Hepatocyte (in vitro differentiated cells): ENCODE measurements at regions not wholly inside any gene's neighbourhood (a gene's known extent, or its start where the extent isn't known, plus 50 kb on each side); places are given as distances from the start of the nearest gene placed in this dataset.

Source experiments
- DNase-seq: peaks from one replicate; pipeline ENCODE4 v3.0.0-alpha.2; 2016; ENCODE audit warnings: low spot score
- H2AFZ ChIP-seq: fragments of 200-600 bp; sonication (generic); 2 replicates; pipeline ENCODE4 v1.6.0; 2016; ENCODE audit warnings: antibody characterized with exemption, mild to moderate bottlenecking
- H3K27ac ChIP-seq: fragments of 200-600 bp; sonication (generic); 2 replicates; pipeline ENCODE4 v1.5.1; 2016; ENCODE audit warnings: mild to moderate bottlenecking
- H3K27me3 ChIP-seq: fragments of 200-600 bp; sonication (generic); 2 replicates; pipeline ENCODE4 v1.6.1; 2016
- H3K36me3 ChIP-seq: fragments of 200-600 bp; sonication (generic); replicated peaks from 2 replicates; pipeline ENCODE4 v1.5.1; 2016; ENCODE audit warnings: low read depth; ENCODE audit not compliant: insufficient read depth
- H3K4me1 ChIP-seq: fragments of 200-600 bp; sonication (generic); 2 replicates; pipeline ENCODE4 v1.5.1; 2016; ENCODE audit warnings: mild to moderate bottlenecking, moderate library complexity; ENCODE audit not compliant: insufficient read depth
- H3K4me2 ChIP-seq: fragments of 200-600 bp; sonication (generic); 2 replicates; pipeline ENCODE4 v1.6.0; 2016
- H3K4me3 ChIP-seq: fragments of 200-600 bp; sonication (generic); 2 replicates; pipeline ENCODE4 v1.5.1; 2016; ENCODE audit warnings: mild to moderate bottlenecking
- H3K79me2 ChIP-seq: fragments of 200-600 bp; sonication (generic); 2 replicates; pipeline ENCODE4 v1.6.0; 2017; ENCODE audit warnings: mild to moderate bottlenecking
- H3K9me2 ChIP-seq: fragments of 200-600 bp; sonication (generic); replicated peaks from 2 replicates; pipeline ENCODE4 v1.6.0; 2017; ENCODE audit warnings: mild to moderate bottlenecking; ENCODE audit not compliant: insufficient read depth
- H3K9me3 ChIP-seq: fragments of 200-600 bp; sonication (generic); 2 replicates; pipeline ENCODE4 v1.5.1; 2016; ENCODE audit warnings: low read depth, mild to moderate bottlenecking
- H4K20me1 ChIP-seq: fragments of 200-600 bp; sonication (generic); 2 replicates; pipeline ENCODE4 v1.6.0; 2016; ENCODE audit warnings: mild to moderate bottlenecking; ENCODE audit not compliant: insufficient read depth, poor library complexity, severe bottlenecking
- CTCF ChIP-seq: fragments of 200-600 bp; sonication (generic); IDR thresholded peaks from 2 replicates; pipeline ENCODE4 v1.5.1; 2016; ENCODE audit warnings: antibody characterized with exemption, mild to moderate bottlenecking; ENCODE audit not compliant: poor library complexity
- EZH2 ChIP-seq: fragments of 200-600 bp; sonication (generic); IDR thresholded peaks from 2 replicates; pipeline ENCODE4 v1.6.1; 2016; ENCODE audit warnings: antibody characterized with exemption, mild to moderate bottlenecking, borderline replicate concordance
- EZH2phosphoT487 ChIP-seq: fragments of 200-600 bp; sonication (generic); IDR thresholded peaks from one replicate; pipeline ENCODE4 v1.6.1; 2018; ENCODE audit warnings: antibody characterized with exemption, mild to moderate bottlenecking, low read depth, moderate library complexity; ENCODE audit not compliant: unreplicated experiment, severe bottlenecking
- WGBS: methylation state at CpG from one replicate; pipeline ENCODE4 v1.1.6; 2016; ENCODE audit warnings: low lambda C conversion rate; ENCODE audit errors: missing lambda C conversion rate; 5-methylcytosine and 5-hydroxymethylcytosine counted together

- H3K27me3 ChIP-seq: no peaks in the 10 kb centered on the region
- no peaks in the 10 kb centered on the region for H4K20me1 ChIP-seq
- H3K27ac ChIP-seq: no peak overlapping the region
- 90% methylated on average over 9 of the region's 9 CpGs for WGBS
- H3K9me2 ChIP-seq: no peaks in the 10 kb centered on the region
- H3K4me2 ChIP-seq: no peak overlapping the region
- no peak overlapping the region for H2AFZ ChIP-seq
- H3K9me3 ChIP-seq: no peaks in the 10 kb centered on the region
- H3K4me3 ChIP-seq: no peak overlapping the region
- H3K36me3 ChIP-seq: no peaks in the 10 kb centered on the region
- no peak for DNase-seq
- H3K4me1 ChIP-seq: peaks cover 13% of the 10 kb centered on the region
- TF ChIP-seq CTCF (no peak), EZH2phosphoT487 (no peak), EZH2 (no peak)
- peaks cover 2% of the 10 kb centered on the region for H3K79me2 ChIP-seq
These were observed 123.6 kb upstream of the IPO9 start for GRCh38 chr1:201705389-201705788.

DNA sequence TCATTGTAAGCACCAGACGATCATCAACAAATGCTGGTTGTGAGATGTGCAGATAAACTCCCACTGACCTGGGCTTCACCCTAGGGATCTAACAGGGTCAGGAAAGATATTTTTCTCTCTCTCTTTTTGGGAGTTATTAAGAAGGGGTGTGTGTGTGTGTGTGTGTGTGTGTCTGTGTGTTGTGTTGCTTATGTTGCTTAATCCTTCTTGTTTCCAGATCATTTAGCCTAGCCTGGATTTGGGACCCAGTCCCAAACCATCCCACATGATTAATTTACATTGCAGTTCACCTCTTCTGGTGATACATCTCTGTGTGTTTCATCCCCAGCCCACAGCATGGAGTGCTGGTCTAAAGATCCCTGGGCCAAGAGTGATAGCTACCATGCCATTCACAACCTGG is 122.8 kb upstream of the IPO9 start:
- WGBS: 88% methylated on average over 1 of the region's 1 CpG
- H2AFZ ChIP-seq: no peak overlapping the region
- H3K36me3 ChIP-seq: no peaks in the 10 kb centered on the region
- no peak overlapping the region for H3K4me2 ChIP-seq
- H3K4me1 ChIP-seq: peaks cover 13% of the 10 kb centered on the region
- H4K20me1 ChIP-seq: no peaks in the 10 kb centered on the region
- no peaks in the 10 kb centered on the region for H3K27me3 ChIP-seq
- H3K79me2 ChIP-seq: peaks cover 2% of the 10 kb centered on the region
- no peaks in the 10 kb centered on the region for H3K9me3 ChIP-seq
- TF ChIP-seq EZH2: no peak
- TF ChIP-seq CTCF: no peak
- no peak for TF ChIP-seq EZH2phosphoT487
- no peak overlapping the region for H3K27ac ChIP-seq
- no peaks in the 10 kb centered on the region for H3K9me2 ChIP-seq
- no peak for DNase-seq
- no peak overlapping the region for H3K4me3 ChIP-seq

GRCh38 chr1:201707027-201707426 is 121.9 kb upstream of the IPO9 start:
- Histone ChIP-seq H4K20me1 (no peaks in the 10 kb centered on the region), H3K9me3 (no peaks in the 10 kb centered on the region), H3K27me3 (no peaks in the 10 kb centered on the region), H3K27ac (no peak overlapping the region), H3K4me3 (no peak overlapping the region), H3K79me2 (no peaks in the 10 kb centered on the region), H3K36me3 (no peaks in the 10 kb centered on the region), H2AFZ (no peak overlapping the region), H3K9me2 (no peaks in the 10 kb centered on the region), H3K4me2 (no peak overlapping the region), H3K4me1 (peaks cover 21% of the 10 kb centered on the region)
- TF ChIP-seq EZH2phosphoT487: no peak
- TF ChIP-seq CTCF: no peak
- TF ChIP-seq EZH2: no peak
- no peak for DNase-seq
- WGBS: 85% methylated on average over 7 of the region's 7 CpGs

- no peak overlapping the region for H3K4me2 ChIP-seq
- DNase-seq: no peak
- 54% methylated on average over 2 of the region's 2 CpGs for WGBS
- no peaks in the 10 kb centered on the region for H3K36me3 ChIP-seq
- TF ChIP-seq CTCF: no peak
- no peak for TF ChIP-seq EZH2phosphoT487
- no peak for TF ChIP-seq EZH2
- H4K20me1 ChIP-seq: no peaks in the 10 kb centered on the region
- no peaks in the 10 kb centered on the region for H3K9me3 ChIP-seq
- H3K4me1 ChIP-seq: peaks cover 25% of the 10 kb centered on the region
- H3K9me2 ChIP-seq: no peaks in the 10 kb centered on the region
- no peak overlapping the region for H2AFZ ChIP-seq
- H3K27me3 ChIP-seq: no peaks in the 10 kb centered on the region
- no peak overlapping the region for H3K27ac ChIP-seq
- H3K79me2 ChIP-seq: no peaks in the 10 kb centered on the region
- H3K4me3 ChIP-seq: no peak overlapping the region
These were observed 121.3 kb upstream of the IPO9 start for GRCh38 chr1:201707656-201708055.
